ENCODE measurements at regions not wholly inside any gene's neighbourhood (a gene's known extent, or its start where the extent isn't known, plus 50 kb on each side); places are given as distances from the start of the nearest gene placed in this dataset.
"Not testable (repeated sequence)": the region's sequence is repeated elsewhere in the genome, so short reads cannot be mapped to it uniquely, and the experiment has no call there.

GRCh38 chr4:189656641-189657040 lies 284.0 kb upstream of the FRG1 start:
- TF ChIP-seq, protein P1, sequence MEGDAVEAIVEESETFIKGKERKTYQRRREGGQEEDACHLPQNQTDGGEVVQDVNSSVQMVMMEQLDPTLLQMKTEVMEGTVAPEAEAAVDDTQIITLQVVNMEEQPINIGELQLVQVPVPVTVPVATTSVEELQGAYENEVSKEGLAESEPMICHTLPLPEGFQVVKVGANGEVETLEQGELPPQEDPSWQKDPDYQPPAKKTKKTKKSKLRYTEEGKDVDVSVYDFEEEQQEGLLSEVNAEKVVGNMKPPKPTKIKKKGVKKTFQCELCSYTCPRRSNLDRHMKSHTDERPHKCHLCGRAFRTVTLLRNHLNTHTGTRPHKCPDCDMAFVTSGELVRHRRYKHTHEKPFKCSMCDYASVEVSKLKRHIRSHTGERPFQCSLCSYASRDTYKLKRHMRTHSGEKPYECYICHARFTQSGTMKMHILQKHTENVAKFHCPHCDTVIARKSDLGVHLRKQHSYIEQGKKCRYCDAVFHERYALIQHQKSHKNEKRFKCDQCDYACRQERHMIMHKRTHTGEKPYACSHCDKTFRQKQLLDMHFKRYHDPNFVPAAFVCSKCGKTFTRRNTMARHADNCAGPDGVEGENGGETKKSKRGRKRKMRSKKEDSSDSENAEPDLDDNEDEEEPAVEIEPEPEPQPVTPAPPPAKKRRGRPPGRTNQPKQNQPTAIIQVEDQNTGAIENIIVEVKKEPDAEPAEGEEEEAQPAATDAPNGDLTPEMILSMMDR (IDR thresholded peaks at IDR 0.05; ENCODE audit: low read length) = no peak
- TF ChIP-seq EZH2phosphoT487 (IDR thresholded peaks at IDR 0.05; ENCODE audit: low read length) (no peak), EZH2 (optimal IDR thresholded peaks at IDR 0.05; ENCODE audit: low read depth, low read length) (no peak)
- no peak overlapping the region for H3K4me2 ChIP-seq (ENCODE audit: low read depth, low read length)
- no peak overlapping the region for H2AFZ ChIP-seq (ENCODE audit: low read length)
- no peaks in the 10 kb centered on the region for H3F3A ChIP-seq (ENCODE audit: insufficient read depth, low read length)
- no peak overlapping the region for H3K9ac ChIP-seq (ENCODE audit: low read length)
- DNase-seq = no peak
- H3K79me2 ChIP-seq (ENCODE audit: low read length) = no peaks in the 10 kb centered on the region
- H3K9me3 ChIP-seq (replicated peaks; ENCODE audit: insufficient read depth, low read length) = no peaks in the 10 kb centered on the region
- H3K9me2 ChIP-seq (replicated peaks; ENCODE audit: insufficient read depth, low read length) = no peaks in the 10 kb centered on the region
- no peak overlapping the region for H3K27ac ChIP-seq (ENCODE audit: low read length)
- no peak overlapping the region for H3K4me3 ChIP-seq (ENCODE audit: low read length)
- H3K4me1 ChIP-seq (ENCODE audit: low read length) = no peaks in the 10 kb centered on the region
- no peaks in the 10 kb centered on the region for H3K36me3 ChIP-seq (replicated peaks; ENCODE audit: insufficient read depth, low read length)
- no peaks in the 10 kb centered on the region for H3K27me3 ChIP-seq (replicated peaks; ENCODE audit: insufficient read depth, low read length)
- no peaks in the 10 kb centered on the region for H4K20me1 ChIP-seq (ENCODE audit: insufficient read depth, low read length)

- H3K9me2 ChIP-seq (replicated peaks; ENCODE audit: insufficient read depth, low read length); H3K27ac ChIP-seq (ENCODE audit: low read length); H4K20me1 ChIP-seq (ENCODE audit: insufficient read depth, low read length); H3F3A ChIP-seq (ENCODE audit: insufficient read depth, low read length); H3K4me1 ChIP-seq (ENCODE audit: low read length); H3K4me3 ChIP-seq (ENCODE audit: low read length); H3K36me3 ChIP-seq (replicated peaks; ENCODE audit: insufficient read depth, low read length); H3K4me2 ChIP-seq (ENCODE audit: low read depth, low read length); H3K9me3 ChIP-seq (replicated peaks; ENCODE audit: insufficient read depth, low read length); DNase-seq; H3K79me2 ChIP-seq (ENCODE audit: low read length); H2AFZ ChIP-seq (ENCODE audit: low read length); H3K27me3 ChIP-seq (replicated peaks; ENCODE audit: insufficient read depth, low read length); H3K9ac ChIP-seq (ENCODE audit: low read length): not testable (repeated sequence)
Observed at GRCh38 chr4:189658259-189658658, 282.4 kb upstream of the FRG1 start.

GRCh38 chr4:189658831-189659230 lies 281.8 kb upstream of the FRG1 start:
- not testable (repeated sequence) for H2AFZ ChIP-seq (ENCODE audit: low read length); DNase-seq; H3K4me2 ChIP-seq (ENCODE audit: low read depth, low read length); H4K20me1 ChIP-seq (ENCODE audit: insufficient read depth, low read length); H3F3A ChIP-seq (ENCODE audit: insufficient read depth, low read length); H3K36me3 ChIP-seq (replicated peaks; ENCODE audit: insufficient read depth, low read length); H3K4me1 ChIP-seq (ENCODE audit: low read length); H3K9me3 ChIP-seq (replicated peaks; ENCODE audit: insufficient read depth, low read length); H3K27ac ChIP-seq (ENCODE audit: low read length); H3K4me3 ChIP-seq (ENCODE audit: low read length); H3K79me2 ChIP-seq (ENCODE audit: low read length); H3K9me2 ChIP-seq (replicated peaks; ENCODE audit: insufficient read depth, low read length); H3K27me3 ChIP-seq (replicated peaks; ENCODE audit: insufficient read depth, low read length); H3K9ac ChIP-seq (ENCODE audit: low read length)

- H2AFZ ChIP-seq (ENCODE audit: low read length) = no peak overlapping the region
- no peak for DNase-seq
- H4K20me1 ChIP-seq (ENCODE audit: insufficient read depth, low read length) = no peaks in the 10 kb centered on the region
- no peaks in the 10 kb centered on the region for H3F3A ChIP-seq (ENCODE audit: insufficient read depth, low read length)
- no peaks in the 10 kb centered on the region for H3K27me3 ChIP-seq (replicated peaks; ENCODE audit: insufficient read depth, low read length)
- H3K36me3 ChIP-seq (replicated peaks; ENCODE audit: insufficient read depth, low read length) = no peaks in the 10 kb centered on the region
- H3K9me3 ChIP-seq (replicated peaks; ENCODE audit: insufficient read depth, low read length) = no peaks in the 10 kb centered on the region
- H3K9ac ChIP-seq (ENCODE audit: low read length) = no peak overlapping the region
- no peak overlapping the region for H3K4me2 ChIP-seq (ENCODE audit: low read depth, low read length)
- H3K4me3 ChIP-seq (ENCODE audit: low read length) = no peak overlapping the region
- H3K9me2 ChIP-seq (replicated peaks; ENCODE audit: insufficient read depth, low read length) = no peaks in the 10 kb centered on the region
- no peaks in the 10 kb centered on the region for H3K79me2 ChIP-seq (ENCODE audit: low read length)
- no peak overlapping the region for H3K27ac ChIP-seq (ENCODE audit: low read length)
- TF ChIP-seq EZH2 (optimal IDR thresholded peaks at IDR 0.05; ENCODE audit: low read depth, low read length) (no peak), EZH2phosphoT487 (IDR thresholded peaks at IDR 0.05; ENCODE audit: low read length) (no peak)
- TF ChIP-seq, protein P1 (IDR thresholded peaks at IDR 0.05; ENCODE audit: low read length) = no peak
- no peaks in the 10 kb centered on the region for H3K4me1 ChIP-seq (ENCODE audit: low read length)
Observed at GRCh38 chr4:189659287-189659686, 281.4 kb upstream of the FRG1 start.
